ENCODE measurements at regions not wholly inside any gene's neighbourhood (a gene's known extent, or its start where the extent isn't known, plus 50 kb on each side); places are given as distances from the start of the nearest gene placed in this dataset.

GRCh38 chr11:104324276-104324675 is 160.3 kb upstream of the PDGFD start:
- no peak for DNase-seq (ENCODE audit: low read depth, low spot score)
- no peak overlapping the region for H3K27ac ChIP-seq

DNA sequence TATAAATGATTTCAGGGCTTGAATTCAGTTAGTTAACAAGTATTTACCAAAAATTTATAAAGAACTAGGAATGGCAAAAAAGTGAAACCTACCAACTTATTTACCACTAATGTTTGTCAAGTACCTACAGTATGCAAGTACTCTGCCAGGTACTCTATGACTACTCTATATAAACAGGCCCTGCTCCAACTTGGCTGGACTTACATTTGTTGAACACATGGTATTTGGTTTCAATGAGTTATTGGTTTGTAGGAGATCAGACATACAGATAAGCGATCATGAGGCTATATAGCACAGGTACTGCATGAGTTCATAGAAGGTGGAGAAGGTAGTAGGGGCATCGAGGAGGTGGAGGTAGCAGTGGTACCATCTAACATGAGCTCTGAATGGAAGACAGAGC is 159.9 kb upstream of the PDGFD start:
- no peak overlapping the region for H3K27ac ChIP-seq
- no peak for DNase-seq (ENCODE audit: low read depth, low spot score)

DNA sequence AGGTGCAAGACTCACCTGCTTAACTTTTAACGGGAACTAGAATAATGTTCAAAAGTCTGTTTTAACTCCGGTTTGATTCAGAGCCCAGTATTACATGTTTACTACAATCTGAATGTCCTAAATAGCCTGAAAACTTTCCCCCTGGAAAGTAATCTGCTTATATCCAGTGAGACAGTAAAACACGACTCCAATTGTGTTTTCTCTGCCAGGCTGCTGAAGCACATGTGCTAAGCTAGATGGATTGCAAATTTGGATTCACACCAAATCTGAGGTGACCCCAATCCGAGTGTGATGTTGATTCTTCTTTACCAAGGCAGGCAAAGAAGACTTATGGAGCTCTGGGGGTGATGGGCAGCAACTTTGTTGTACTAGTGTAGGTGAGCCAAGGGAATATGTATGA is 158.7 kb upstream of the PDGFD start:
- DNase-seq (ENCODE audit: low read depth, low spot score) = no peak
- H3K27ac ChIP-seq = no peak overlapping the region

DNA sequence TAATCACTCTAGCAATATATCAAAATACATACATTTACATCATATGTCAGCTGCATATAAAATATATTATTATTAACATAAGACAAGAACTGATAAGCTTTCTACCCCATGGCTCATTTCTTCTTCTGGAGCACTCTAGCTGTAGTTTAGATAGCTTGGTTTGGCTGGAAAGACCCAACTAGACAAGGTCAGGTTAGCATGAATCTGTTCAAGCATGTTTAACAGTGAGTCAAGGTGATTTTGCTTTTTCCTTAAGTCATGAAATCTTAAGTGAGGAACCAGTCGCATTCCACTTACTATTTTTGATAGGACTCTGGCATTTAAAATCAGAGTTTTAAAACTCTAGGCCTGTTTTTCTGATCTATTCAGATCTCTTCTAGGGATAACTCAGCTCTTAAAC is 157.0 kb upstream of the PDGFD start:
- H3K27ac ChIP-seq = no peak overlapping the region
- no peak for DNase-seq (ENCODE audit: low read depth, low spot score)

- DNase-seq (ENCODE audit: low read depth, low spot score) = no peak
- H3K27ac ChIP-seq = no peak overlapping the region
Measured at GRCh38 chr11:104320097-104320496, 156.2 kb upstream of the PDGFD start.

GRCh38 chr11:104319396-104319795 is 155.4 kb upstream of the PDGFD start:
- H3K27ac ChIP-seq = no peak overlapping the region
- no peak for DNase-seq (ENCODE audit: low read depth, low spot score)

GRCh38 chr11:104306862-104307474 is 143.0 kb upstream of the PDGFD start:
- no peak overlapping the region for H3K27ac ChIP-seq
- no peak for DNase-seq (ENCODE audit: low read depth, low spot score)

DNA sequence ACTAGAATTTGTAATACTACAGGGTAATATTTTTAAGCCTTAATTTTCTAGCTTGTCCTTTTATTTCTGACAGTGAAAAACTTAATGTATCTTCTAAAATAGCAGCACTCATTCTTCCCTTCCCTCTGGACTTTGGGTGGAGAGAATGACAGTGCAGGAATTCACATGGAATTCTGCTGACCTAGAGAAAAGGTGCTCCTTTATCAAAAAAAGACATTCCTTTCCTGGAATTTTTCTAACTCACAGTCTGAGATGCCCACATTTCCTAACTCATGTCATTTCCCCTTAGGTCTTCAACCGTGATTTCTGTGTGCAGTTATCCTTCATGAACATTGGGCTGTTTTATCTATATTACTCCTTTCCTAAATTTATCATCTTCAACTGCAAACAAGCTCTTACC is 137.8 kb upstream of the PDGFD start:
- no peak for DNase-seq (ENCODE audit: low read depth, low spot score)
- no peak overlapping the region for H3K27ac ChIP-seq

DNA sequence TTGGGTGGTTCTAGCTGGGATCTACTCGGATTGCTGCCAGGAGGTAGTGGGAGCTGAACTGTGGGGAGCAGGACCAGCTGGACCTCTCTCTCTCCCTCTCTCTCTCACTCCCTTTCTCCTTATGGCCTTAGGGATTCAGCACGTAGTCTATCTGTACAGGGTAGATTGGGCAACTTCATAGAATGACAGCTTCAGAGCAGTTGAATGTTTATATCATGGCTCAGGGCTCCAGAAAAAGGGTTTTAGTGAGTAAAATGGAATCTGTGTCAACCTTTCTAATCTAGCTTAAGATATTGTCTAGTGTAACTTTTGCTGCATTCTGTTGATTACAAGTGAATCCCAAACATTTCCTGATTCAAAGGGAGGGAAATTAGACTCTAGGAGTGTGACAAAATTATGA is 127.7 kb upstream of the PDGFD start:
- DNase-seq (ENCODE audit: low read depth, low spot score) = no peak
- H3K27ac ChIP-seq = no peak overlapping the region

- DNase-seq (ENCODE audit: low read depth, low spot score) = no peak
- no peak overlapping the region for H3K27ac ChIP-seq
Measured at GRCh38 chr11:104286129-104286528, 122.2 kb upstream of the PDGFD start.

GRCh38 chr11:104279587-104279986 is 115.6 kb upstream of the PDGFD start:
- DNase-seq (ENCODE audit: low read depth, low spot score) = no peak
- no peak overlapping the region for H3K27ac ChIP-seq

DNA sequence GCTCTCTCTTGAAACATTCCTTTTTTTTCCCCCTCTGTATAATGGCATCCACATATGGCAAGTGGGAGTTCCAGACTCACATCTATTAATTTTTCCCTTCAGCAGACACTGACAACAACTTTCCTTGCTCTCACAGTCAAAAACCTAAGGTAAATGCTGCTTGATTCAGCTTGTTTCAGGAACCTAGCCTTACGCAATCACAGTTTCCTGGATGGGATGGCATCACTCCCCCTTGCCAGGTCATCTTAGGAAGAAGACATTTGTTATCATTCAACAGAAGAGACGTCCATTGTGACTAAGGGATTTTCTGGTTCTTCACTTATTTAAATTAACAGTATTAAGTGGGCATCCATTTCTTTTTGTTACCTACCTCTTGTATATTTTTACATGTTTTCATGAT is 112.0 kb upstream of the PDGFD start:
- peak; percentile 14 for DNase-seq (ENCODE audit: low read depth, low spot score)
- no peak overlapping the region for H3K27ac ChIP-seq

DNA sequence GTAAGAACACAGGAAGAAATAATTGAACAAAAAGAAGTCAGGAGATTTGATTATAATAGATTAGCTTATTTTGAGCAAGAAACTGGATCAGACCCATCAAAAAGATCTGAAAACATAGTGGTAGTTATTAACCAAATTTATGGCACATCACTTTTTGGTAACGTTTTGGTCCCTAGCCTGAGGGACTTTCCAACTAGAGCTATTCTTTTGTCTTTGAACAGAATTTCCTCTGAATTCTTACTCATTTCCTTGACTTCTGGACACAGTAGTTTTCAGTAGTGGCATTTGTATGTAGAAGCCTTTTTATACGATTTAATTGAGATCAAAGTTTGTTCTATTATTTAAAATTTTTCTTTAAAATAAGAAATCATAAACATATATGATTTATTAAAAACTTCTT is 96.5 kb upstream of the PDGFD start:
- no peak for DNase-seq (ENCODE audit: low read depth, low spot score)
- no peak overlapping the region for H3K27ac ChIP-seq

GRCh38 chr11:104259121-104259610 is 95.2 kb upstream of the PDGFD start:
- no peak overlapping the region for H3K27ac ChIP-seq

GRCh38 chr11:104256525-104256924 is 92.6 kb upstream of the PDGFD start:
- no peak overlapping the region for H3K27ac ChIP-seq
- DNase-seq (ENCODE audit: low read depth, low spot score) = no peak

More at GRCh38 chr11:104259121-104259610, 95.2 kb upstream of the PDGFD start:
- DNase-seq (ENCODE audit: low read depth, low spot score) = no peak

- DNase-seq (ENCODE audit: low read depth, low spot score) = no peak
- no peak overlapping the region for H3K27ac ChIP-seq
Measured at GRCh38 chr11:104254347-104254746, 90.4 kb upstream of the PDGFD start.

- H3K27ac ChIP-seq = no peak overlapping the region
- no peak for DNase-seq (ENCODE audit: low read depth, low spot score)
Measured at GRCh38 chr11:104246590-104246989, 82.6 kb upstream of the PDGFD start.

DNA sequence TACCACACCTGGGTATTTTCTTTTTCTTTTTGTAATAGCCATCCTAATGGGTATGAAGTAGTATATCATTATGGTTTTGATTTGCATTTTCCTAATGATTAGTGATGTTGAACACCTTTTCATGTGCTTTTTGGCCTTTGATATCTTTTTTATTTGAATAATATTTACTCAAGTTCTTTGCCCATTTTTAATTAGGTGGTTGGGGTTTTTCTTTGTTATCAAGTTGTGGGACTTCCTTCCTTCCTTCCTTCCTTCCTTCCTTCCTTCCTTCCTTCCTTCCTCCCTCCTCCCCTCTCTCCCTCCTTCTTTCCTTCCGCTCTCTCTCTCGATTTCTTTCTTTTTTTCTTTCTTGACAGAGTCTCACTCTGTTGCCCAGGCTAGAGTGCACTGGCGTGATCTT is 75.0 kb upstream of the PDGFD start:
- no peak for DNase-seq (ENCODE audit: low read depth, low spot score)
- no peak overlapping the region for H3K27ac ChIP-seq

- DNase-seq (ENCODE audit: low read depth, low spot score) = no peak
- no peak overlapping the region for H3K27ac ChIP-seq
Measured at GRCh38 chr11:104225047-104225446, 61.1 kb upstream of the PDGFD start.

- no peak for DNase-seq (ENCODE audit: low read depth, low spot score)
- H3K27ac ChIP-seq = no peak overlapping the region
Measured at GRCh38 chr11:104222464-104222863, 58.5 kb upstream of the PDGFD start.

- no peak for DNase-seq (ENCODE audit: low read depth, low spot score)
- H3K27ac ChIP-seq = no peak overlapping the region
Measured at GRCh38 chr11:104221455-104221854, 57.5 kb upstream of the PDGFD start.

DNA sequence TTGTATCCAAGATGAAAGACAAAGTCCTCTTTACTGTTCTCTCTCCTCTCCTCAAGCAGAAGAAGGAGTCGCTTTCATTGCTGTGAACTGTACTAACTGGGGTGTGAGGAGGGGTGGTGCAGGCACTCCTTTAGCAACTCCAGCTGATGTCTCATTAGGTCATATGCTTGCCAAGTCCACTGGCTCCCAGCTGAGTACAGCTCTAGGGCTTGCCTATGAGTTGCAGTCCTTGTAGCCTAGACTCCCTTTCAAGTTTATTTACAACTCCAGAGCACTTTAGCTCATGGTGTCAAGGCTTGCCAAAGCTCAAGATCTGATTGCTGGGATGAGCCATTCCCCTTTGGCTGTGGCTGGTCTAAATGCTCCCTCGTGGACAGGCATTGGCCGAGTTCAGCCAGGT is 55.1 kb upstream of the PDGFD start:
- DNase-seq (ENCODE audit: low read depth, low spot score) = no peak

GRCh38 chr11:104214517-104214916 is 50.6 kb upstream of the PDGFD start:
- no peak overlapping the region for H3K27ac ChIP-seq
- DNase-seq (ENCODE audit: low read depth, low spot score) = no peak

More for the DNA sequence above, 55.1 kb upstream of the PDGFD start:
- H3K27ac ChIP-seq = no peak overlapping the region

All from epithelial cell of prostate (primary cell).